A549 (cell line): ENCODE measurements at regions not wholly inside any gene's neighbourhood (a gene's known extent, or its start where the extent isn't known, plus 50 kb on each side); places are given as distances from the start of the nearest gene placed in this dataset.
A peak's percentile ranks its signal among the peaks of the same experiment; 100 is the strongest.

Source experiments
- ATAC-seq, 2 experiments: fragments of 200-7000 bp in 1 of 2; fragments of >200 bp in 1 of 2; cut with Nextera tagmentation in 1 of 2; cut with Tn5 transposase in 1 of 2; 3 replicates each; pipeline versions ENCODE4 v1.8.0 to v1.9.1; 2018 to 2020; ENCODE audit warnings: mild to moderate bottlenecking in 1 of 2, moderate library complexity in 1 of 2
- CTCF ChIA-PET: fragments of 300-600 bp; sonication (Branson Sonifier 250); formaldehyde crosslinking; extraction: SDS; loops from one replicate; lab custom pipeline; 2021; ENCODE audit warnings: antibody characterized with exemption, inconsistent platforms; lab: Yijun Ruan, JAX
- POLR2A ChIA-PET: fragments of 350-600 bp; formaldehyde crosslinking; extraction: SDS; loops from one replicate; lab custom pipeline; 2021; ENCODE audit warnings: antibody characterized with exemption, inconsistent platforms; lab: Yijun Ruan, JAX
- DNase-seq, 2 experiments: peaks; one replicate each; pipeline versions ENCODE4 v3.0.0 to v3.0.0-alpha.2; 2011 to 2016; ENCODE audit warnings: low read depth in 1 of 2, low spot score in 1 of 2
- FAIRE-seq: peaks from 2 replicates; lab custom pipeline; 2011; peaks lifted over from hg19 to GRCh38; lab: Jason Lieb, UNC
- H3K27ac ChIP-seq, 2 experiments: fragments of >200 bp; sonication (Bioruptor Twin); formaldehyde crosslinking; 3 replicates each; pipeline ENCODE4 v1.5.1; 2016 to 2017
- H3K4me1 ChIP-seq: fragments of >200 bp; sonication (Bioruptor Twin); formaldehyde crosslinking; 3 replicates; pipeline ENCODE4 v1.6.1; 2016
- H3K4me2 ChIP-seq: fragments of >200 bp; sonication (Bioruptor Twin); formaldehyde crosslinking; 3 replicates; pipeline ENCODE4 v1.6.1; 2016
- H3K4me3 ChIP-seq: fragments of >200 bp; sonication (Bioruptor Twin); formaldehyde crosslinking; 3 replicates; pipeline ENCODE4 v1.5.1; 2016
- H3K9me3 ChIP-seq: fragments of >200 bp; sonication (Bioruptor Twin); formaldehyde crosslinking; 3 replicates; pipeline ENCODE4 v1.6.1; 2016
- CHD4 ChIP-seq: fragments of 200-600 bp; sonication (generic); IDR thresholded peaks from 2 replicates; pipeline ENCODE4 v1.6.1; 2016; ENCODE audit warnings: antibody characterized with exemption, mild to moderate bottlenecking, borderline replicate concordance
- EHF ChIP-seq: fragments of 250-450 bp; sonication (Bioruptor Pico); IDR thresholded peaks from 2 replicates; pipeline ENCODE4 v1.5.0; 2020; ENCODE audit warnings: mild to moderate bottlenecking
- FOSB ChIP-seq: fragments of 250-450 bp; sonication (Bioruptor Pico); IDR thresholded peaks from 2 replicates; pipeline ENCODE4 v1.5.0; 2020; ENCODE audit warnings: mild to moderate bottlenecking, moderate library complexity
- GATA3 ChIP-seq: IDR thresholded peaks from 2 replicates; pipeline ENCODE4 v1.6.1; 2012; ENCODE audit warnings: borderline replicate concordance
- HOXA7 ChIP-seq: fragments of 250-450 bp; sonication (Bioruptor Pico); IDR thresholded peaks from 2 replicates; pipeline ENCODE4 v1.5.0; 2020; ENCODE audit warnings: mild to moderate bottlenecking, moderate library complexity
- JUN ChIP-seq, 2 experiments: fragments of >200 bp; sonication (Bioruptor Twin); formaldehyde crosslinking; IDR thresholded peaks; 2 replicates in 1 of 2; 3 replicates in 1 of 2; pipeline ENCODE4 v1.6.1; 2016 to 2017
- KDM1A ChIP-seq: fragments of 200-600 bp; sonication (generic); IDR thresholded peaks from 2 replicates; pipeline ENCODE4 v1.6.1; 2016; ENCODE audit warnings: low read depth, mild to moderate bottlenecking
- MAZ ChIP-seq: fragments of 150-350 bp; IDR thresholded peaks from 2 replicates; pipeline ENCODE4 v1.6.1; 2014; ENCODE audit warnings: antibody characterized with exemption, low read depth, low read length, borderline replicate concordance
- NFE2L2 ChIP-seq: fragments of 150-350 bp; conservative IDR thresholded peaks from 2 replicates; pipeline ENCODE4 v1.6.1; 2014; ENCODE audit warnings: low read length
- NPAS2 ChIP-seq: fragments of 250-450 bp; sonication (Bioruptor Pico); IDR thresholded peaks from 2 replicates; pipeline ENCODE4 v1.8.0; 2022; ENCODE audit warnings: mild to moderate bottlenecking, moderate library complexity, borderline replicate concordance
- NR3C1 ChIP-seq: fragments of >200 bp; sonication (Bioruptor Twin); formaldehyde crosslinking; IDR thresholded peaks from 3 replicates; pipeline ENCODE4 v1.6.1; 2017
- PHF8 ChIP-seq: fragments of 200-600 bp; sonication (generic); IDR thresholded peaks from 2 replicates; pipeline ENCODE4 v1.6.1; 2016; ENCODE audit warnings: low read depth, mild to moderate bottlenecking, antibody characterized with exemption, moderate library complexity, borderline replicate concordance
- POLR2A ChIP-seq: IDR thresholded peaks from 2 replicates; pipeline ENCODE4 v1.6.1; 2012; ENCODE audit warnings: mild to moderate bottlenecking, low read length
- POLR2AphosphoS2 ChIP-seq: conservative IDR thresholded peaks from 2 replicates; pipeline ENCODE4 v1.6.1; 2012; ENCODE audit warnings: low read length, improper control_type of control experiment, inconsistent platforms
- RAD21 ChIP-seq, 2 experiments: fragments of >200 bp in 1 of 2; sonication (Bioruptor Twin) in 1 of 2; formaldehyde crosslinking in 1 of 2; IDR thresholded peaks in 1 of 2; conservative IDR thresholded peaks in 1 of 2; 2 replicates in 1 of 2; 3 replicates in 1 of 2; pipeline ENCODE4 v1.6.1; 2012 to 2018; ENCODE audit warnings: inconsistent platforms in 1 of 2
- RARB ChIP-seq: fragments of 250-450 bp; sonication (Bioruptor Pico); IDR thresholded peaks from 2 replicates; pipeline ENCODE4 v1.8.0; 2021; ENCODE audit warnings: mild to moderate bottlenecking, moderate library complexity
- RCOR1 ChIP-seq: fragments of 150-350 bp; IDR thresholded peaks from 2 replicates; pipeline ENCODE4 v1.6.1; 2014; ENCODE audit warnings: antibody characterized with exemption, low read length, low read depth
- RNF2 ChIP-seq: fragments of 200-600 bp; sonication (generic); IDR thresholded peaks from 2 replicates; pipeline ENCODE4 v1.6.1; 2016; ENCODE audit warnings: low read depth, mild to moderate bottlenecking, antibody characterized with exemption, moderate library complexity, borderline replicate concordance
- SMC3 ChIP-seq: fragments of >200 bp; sonication (Bioruptor Twin); formaldehyde crosslinking; IDR thresholded peaks from 3 replicates; pipeline ENCODE4 v1.6.1; 2018; ENCODE audit warnings: inconsistent platforms
- SREBF2 ChIP-seq: fragments of 450-650 bp; IDR thresholded peaks from 2 replicates; pipeline ENCODE4 v1.6.1; 2014; ENCODE audit warnings: mild to moderate bottlenecking, moderate library complexity
- TFCP2L1 ChIP-seq: fragments of 250-450 bp; sonication (Bioruptor Pico); IDR thresholded peaks from 2 replicates; pipeline ENCODE4 v1.5.0; 2021; ENCODE audit warnings: mild to moderate bottlenecking
- WGBS: methylation state at CpG from one replicate; pipeline ENCODE4 v1.1.6; 2017; ENCODE audit errors: missing lambda C conversion rate; 5-methylcytosine and 5-hydroxymethylcytosine counted together
- TF ChIP-seq, protein P1 (sequence below): fragments of 150-350 bp; IDR thresholded peaks from 2 replicates; pipeline ENCODE4 v1.6.1; 2014; ENCODE audit warnings: low read depth, mild to moderate bottlenecking, low read length

DNA sequence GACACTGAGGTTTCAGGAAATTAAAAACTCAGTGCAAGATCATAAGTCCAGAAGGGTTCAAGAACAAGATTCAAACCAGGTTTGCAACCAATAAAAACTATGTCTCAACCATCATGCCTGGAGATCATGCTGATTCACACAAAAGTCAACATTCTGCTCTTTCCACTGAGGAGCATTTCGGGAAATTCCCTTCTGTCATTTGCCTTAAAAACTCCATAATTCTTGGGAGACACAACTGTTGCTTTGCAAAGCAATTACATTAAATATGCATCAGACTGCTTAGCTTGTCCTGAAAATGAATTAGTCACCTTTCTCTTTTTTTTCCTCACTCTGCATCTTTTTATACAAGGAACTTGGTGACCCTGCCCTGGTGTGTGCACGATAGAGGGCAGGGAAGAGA is 275.9 kb upstream of the ZNF462 start:
- POLR2A ChIA-PET, result no interaction called here
- no peaks in the 10 kb centered on the region for H3K4me1 ChIP-seq
- CTCF ChIA-PET, result no interaction called here
- H3K9me3 ChIP-seq, result no peaks in the 10 kb centered on the region
- DNase-seq, result peak in 1 of 2 experiments; percentile 3
- H3K4me2 ChIP-seq, result no peak overlapping the region
- no peak overlapping the region for H3K27ac ChIP-seq
- no peak overlapping the region for H3K4me3 ChIP-seq
- TF ChIP-seq MAZ, result no peak
- TF ChIP-seq SREBF2, result no peak
- no peak for TF ChIP-seq RARB (CRISPR knock-in tag)
- no peak for TF ChIP-seq RCOR1
- WGBS, result 7% methylated on average over 2 of the region's 2 CpGs
- FAIRE-seq, result no peak
- no peak for ATAC-seq

DNA sequence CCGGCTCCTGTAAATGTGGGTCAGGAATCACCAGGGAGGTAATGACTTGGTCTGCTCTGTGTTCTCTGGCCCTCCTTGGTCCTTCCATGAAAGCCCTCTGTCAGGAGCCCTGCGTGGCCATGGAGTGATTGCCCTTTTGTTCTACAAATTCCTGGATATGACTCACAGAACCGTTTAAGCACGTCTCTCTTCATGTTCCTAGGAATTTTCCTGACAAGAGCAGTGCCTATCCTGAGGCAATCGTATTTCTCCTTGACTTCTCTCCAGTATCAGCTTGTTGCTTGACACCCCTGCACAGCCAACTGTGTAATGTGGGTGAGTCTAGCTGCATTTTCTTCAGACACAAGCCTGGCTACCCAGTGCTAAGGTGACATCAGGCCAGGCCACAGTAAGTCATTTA is 274.3 kb upstream of the ZNF462 start:
- POLR2A ChIA-PET, result no interaction called here
- no peak for TF ChIP-seq HOXA7 (CRISPR knock-in tag)
- no peak for TF ChIP-seq KDM1A
- no peak for TF ChIP-seq RNF2
- TF ChIP-seq GATA3, result no peak
- TF ChIP-seq TFCP2L1 (CRISPR knock-in tag), result no peak
- TF ChIP-seq RAD21 (conservative IDR thresholded peaks at IDR 0.05 in 1 of 2, IDR thresholded peaks at IDR 0.05 in 1 of 2), result no peak
- TF ChIP-seq, all 56 proteins: peak for 0
- Histone ChIP-seq H3K4me1 (no peaks in the 10 kb centered on the region), H3K9me3 (no peaks in the 10 kb centered on the region), H3K27ac (no peak overlapping the region), H3K4me2 (no peak overlapping the region), H3K4me3 (no peak overlapping the region)
- 4% methylated on average over 5 of the region's 5 CpGs for WGBS
- ATAC-seq, result peak in 1 of 2 experiments; percentile 19; a peak in 2 of 6 replicates
- FAIRE-seq, result no peak
- no peak for DNase-seq
- CTCF ChIA-PET, result no interaction called here

DNA sequence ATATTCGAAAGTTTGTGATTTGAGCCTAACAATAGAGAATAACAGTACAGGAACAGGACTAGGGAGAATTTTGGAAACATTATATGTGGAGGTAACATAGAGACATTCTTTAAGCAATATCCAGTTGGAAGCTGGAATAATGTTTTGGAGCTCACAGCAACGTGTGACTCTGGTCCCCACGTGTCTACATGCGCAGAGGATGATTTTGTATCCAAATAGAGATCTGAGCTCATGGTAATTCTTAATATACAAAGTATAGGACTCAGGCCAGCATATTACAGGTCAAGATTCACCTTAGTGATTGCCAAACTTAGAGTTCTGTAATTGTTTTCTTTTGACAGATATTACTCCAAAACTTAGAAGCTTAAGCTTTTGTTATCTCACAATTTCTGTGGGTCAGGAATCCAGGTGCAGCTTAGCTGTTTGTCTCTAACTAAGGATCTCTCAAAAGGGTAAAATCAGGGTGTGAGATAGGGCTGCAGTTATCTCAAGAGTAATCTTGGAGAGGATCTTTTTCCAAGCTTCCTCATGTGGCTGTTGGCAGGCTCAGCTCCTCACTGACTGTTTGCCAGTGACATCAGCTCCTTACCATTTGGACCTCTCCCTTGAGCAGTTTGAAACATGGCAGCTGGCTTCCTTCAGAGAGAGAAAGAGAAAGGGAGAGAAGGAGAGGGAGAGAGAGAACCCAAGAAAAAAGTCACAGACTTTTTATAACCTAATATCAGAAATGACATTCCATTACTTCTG is 272.0 kb upstream of the ZNF462 start:
- no peak overlapping the region for H3K4me2 ChIP-seq
- H3K27ac ChIP-seq, result no peak overlapping the region
- ChIA-PET POLR2A (no interaction called here), CTCF (interaction anchor here (0.6 kb wide), 1 partner anchor 272 kb away, joined by 3 read pairs; no protein-coding TSS in a partner anchor)
- WGBS, result 4% methylated on average over 4 of the region's 4 CpGs
- no peak overlapping the region for H3K4me3 ChIP-seq
- TF ChIP-seq RCOR1, result no peak
- no peak for TF ChIP-seq SMC3
- no peak for TF ChIP-seq POLR2A
- TF ChIP-seq NR3C1, result no peak
- no peak for TF ChIP-seq NFE2L2
- no peak for TF ChIP-seq POLR2AphosphoS2
- no peak for TF ChIP-seq PHF8
- ATAC-seq (no peak), FAIRE-seq (no peak), DNase-seq (no peak)
- no peaks in the 10 kb centered on the region for H3K4me1 ChIP-seq
- no peaks in the 10 kb centered on the region; the same call in 2 of the 3 replicates for H3K9me3 ChIP-seq

DNA sequence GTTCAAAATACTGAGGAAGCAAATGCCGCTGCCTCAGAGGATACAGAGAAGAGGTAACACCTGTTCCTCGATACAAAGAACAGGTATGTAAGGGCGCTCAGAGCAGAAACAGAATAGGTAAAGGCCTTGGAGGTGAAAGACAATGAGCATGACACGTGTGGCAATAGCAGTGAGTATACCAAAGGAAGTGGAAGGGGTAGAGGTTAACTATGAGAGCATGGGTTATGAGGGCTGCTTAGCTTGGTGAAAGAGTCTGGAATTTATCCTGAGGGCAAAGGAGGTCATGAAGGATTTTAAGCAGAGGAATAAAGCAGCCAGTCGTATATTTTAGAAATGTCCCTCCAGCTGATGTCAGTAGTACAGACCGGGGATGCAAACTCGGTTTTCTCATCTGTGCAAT is 269.8 kb upstream of the ZNF462 start:
- Histone ChIP-seq H3K4me1 (no peaks in the 10 kb centered on the region), H3K4me2 (no peak overlapping the region), H3K4me3 (no peak overlapping the region), H3K9me3 (no peaks in the 10 kb centered on the region; the same call in 2 of the 3 replicates), H3K27ac (no peak overlapping the region)
- FAIRE-seq (no peak), ATAC-seq (no peak), DNase-seq (no peak)
- ChIA-PET POLR2A (no interaction called here), CTCF (no interaction called here)
- no peak for TF ChIP-seq TFCP2L1 (CRISPR knock-in tag)
- no peak for TF ChIP-seq FOSB (CRISPR knock-in tag)
- no peak for TF ChIP-seq EHF
- no peak for TF ChIP-seq RCOR1
- TF ChIP-seq JUN (IDR thresholded peaks at IDR 0.05), result no peak
- TF ChIP-seq, protein P1, sequence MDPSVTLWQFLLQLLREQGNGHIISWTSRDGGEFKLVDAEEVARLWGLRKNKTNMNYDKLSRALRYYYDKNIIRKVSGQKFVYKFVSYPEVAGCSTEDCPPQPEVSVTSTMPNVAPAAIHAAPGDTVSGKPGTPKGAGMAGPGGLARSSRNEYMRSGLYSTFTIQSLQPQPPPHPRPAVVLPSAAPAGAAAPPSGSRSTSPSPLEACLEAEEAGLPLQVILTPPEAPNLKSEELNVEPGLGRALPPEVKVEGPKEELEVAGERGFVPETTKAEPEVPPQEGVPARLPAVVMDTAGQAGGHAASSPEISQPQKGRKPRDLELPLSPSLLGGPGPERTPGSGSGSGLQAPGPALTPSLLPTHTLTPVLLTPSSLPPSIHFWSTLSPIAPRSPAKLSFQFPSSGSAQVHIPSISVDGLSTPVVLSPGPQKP, result no peak
- no peak for TF ChIP-seq KDM1A
- no peak for TF ChIP-seq NPAS2 (CRISPR knock-in tag)
- TF ChIP-seq CHD4, result no peak
- WGBS, result 12% methylated on average over 7 of the region's 7 CpGs
